Stimulated activated CD8-positive, alpha-beta memory T cell treated with anti-CD3 and anti-CD28 coated beads, Interleukin-7, amount 100 ng/mL, for 24 hours (primary cell): ENCODE measurements at regions not wholly inside any gene's neighbourhood (a gene's known extent, or its start where the extent isn't known, plus 50 kb on each side); places are given as distances from the start of the nearest gene placed in this dataset.

ENCODE experiments used
- DNase-seq: peaks from one replicate; pipeline ENCODE4 v3.0.0-alpha.2; 2020; ENCODE audit warnings: low read depth

GRCh38 chr16:5430598-5430997 is 333.0 kb upstream of the EEF2KMT start:
- no peak for DNase-seq

- DNase-seq, result no peak
Observed at GRCh38 chr16:5428932-5429331, 331.3 kb upstream of the EEF2KMT start.

- DNase-seq, result no peak
Observed at GRCh38 chr16:5427571-5427970, 330.0 kb upstream of the EEF2KMT start.

GRCh38 chr16:5422643-5423496 is 325.3 kb upstream of the EEF2KMT start:
- DNase-seq, result no peak

GRCh38 chr16:5422047-5422446 is 324.5 kb upstream of the EEF2KMT start:
- DNase-seq, result no peak

- DNase-seq, result no peak
Observed at GRCh38 chr16:5416013-5416412, 318.4 kb upstream of the EEF2KMT start.

GRCh38 chr16:5415123-5415522 is 317.5 kb upstream of the EEF2KMT start:
- no peak for DNase-seq

- DNase-seq, result no peak
Observed at GRCh38 chr16:5412731-5413130, 315.1 kb upstream of the EEF2KMT start.

GRCh38 chr16:5398203-5398602 is 300.6 kb upstream of the EEF2KMT start:
- DNase-seq, result no peak

GRCh38 chr16:5396880-5397279 is 299.3 kb upstream of the EEF2KMT start:
- no peak for DNase-seq

GRCh38 chr16:5393070-5393469 is 295.5 kb upstream of the EEF2KMT start:
- no peak for DNase-seq

GRCh38 chr16:5386989-5387388 is 289.4 kb upstream of the EEF2KMT start:
- DNase-seq, result no peak

- DNase-seq, result no peak
Observed at GRCh38 chr16:5385811-5386210, 288.2 kb upstream of the EEF2KMT start.

- no peak for DNase-seq
Observed at GRCh38 chr16:5385115-5385514, 287.5 kb upstream of the EEF2KMT start.

- DNase-seq, result no peak
Observed at GRCh38 chr16:5383737-5384136, 286.1 kb upstream of the EEF2KMT start.

GRCh38 chr16:5382484-5382883 is 284.9 kb upstream of the EEF2KMT start:
- no peak for DNase-seq

- no peak for DNase-seq
Observed at GRCh38 chr16:5381481-5381880, 283.9 kb upstream of the EEF2KMT start.

- no peak for DNase-seq
Observed at GRCh38 chr16:5379954-5380353, 282.4 kb upstream of the EEF2KMT start.

GRCh38 chr16:5378531-5378930 is 280.9 kb upstream of the EEF2KMT start:
- DNase-seq, result no peak

- no peak for DNase-seq
Observed at GRCh38 chr16:5377280-5377898, 279.8 kb upstream of the EEF2KMT start.

GRCh38 chr16:5374184-5374583 is 276.6 kb upstream of the EEF2KMT start:
- no peak for DNase-seq

GRCh38 chr16:5367951-5368350 is 270.4 kb upstream of the EEF2KMT start:
- DNase-seq, result no peak

- no peak for DNase-seq
Observed at GRCh38 chr16:5366126-5366525, 268.5 kb upstream of the EEF2KMT start.

- DNase-seq, result no peak
Observed at GRCh38 chr16:5364186-5364585, 266.6 kb upstream of the EEF2KMT start.
